ENCODE measurements at regions not wholly inside any gene's neighbourhood (a gene's known extent, or its start where the extent isn't known, plus 50 kb on each side); places are given as distances from the start of the nearest gene placed in this dataset.

GRCh38 chr10:4672201-4672600 lies 153.8 kb upstream of the AKR1E2 start:
- intact Hi-C loops (cut with micrococcal nuclease) = loop anchor here (5.0 to 10.0 kb wide), 2 partner anchors 55 to 1207 kb away; no protein-coding TSS in a partner anchor
- H3K4me1 Mint-ChIP-seq (ENCODE audit: insufficient read depth, unreplicated experiment) = peaks cover 27% of the 10 kb centered on the region
- peak overlapping the region; percentile 90 for H3K27ac Mint-ChIP-seq (ENCODE audit: low read depth, unreplicated experiment)
- TF ChIP-seq CTCF (IDR thresholded peaks at IDR 0.05; ENCODE audit: unreplicated experiment) = no peak
- H3K4me3 Mint-ChIP-seq (ENCODE audit: unreplicated experiment) = peak overlapping the region; percentile 56
- BruUV-seq (replicated peaks) = no TSS peak
- ChIA-PET CTCF (interaction anchor here (0.6 to 3.2 kb wide), 2 partner anchors 94 to 453 kb away, joined by 4 to 15 read pairs; no protein-coding TSS in a partner anchor), POLR2A (interaction anchor here (0.8 to 5.8 kb wide), 19 partner anchors 9 to 1203 kb away, joined by 3 to 120 read pairs (median 6); partner anchors contain the start of gene KLF6)
- no peaks in the 10 kb centered on the region for H3K36me3 Mint-ChIP-seq (ENCODE audit: insufficient read depth, unreplicated experiment)
- H3K27me3 Mint-ChIP-seq (ENCODE audit: insufficient read depth, unreplicated experiment) = no peaks in the 10 kb centered on the region
- DNase-seq (ENCODE audit: unreplicated experiment) = peak; percentile 52
- no peaks in the 10 kb centered on the region for H3K9me3 Mint-ChIP-seq (ENCODE audit: unreplicated experiment)

- H3K27ac Mint-ChIP-seq (ENCODE audit: low read depth, unreplicated experiment) = peak overlapping the region; percentile 90
- ChIA-PET CTCF (interaction anchor here (0.8 to 3.2 kb wide), 3 partner anchors 80 to 689 kb away, joined by 3 to 15 read pairs (median 3); no protein-coding TSS in a partner anchor), POLR2A (interaction anchor here (0.8 to 5.8 kb wide), 31 partner anchors 8 to 1202 kb away, joined by 3 to 120 read pairs (median 7); partner anchors contain the start of gene KLF6)
- peak overlapping the region; percentile 56 for H3K4me3 Mint-ChIP-seq (ENCODE audit: unreplicated experiment)
- no peak for TF ChIP-seq CTCF (IDR thresholded peaks at IDR 0.05; ENCODE audit: unreplicated experiment)
- peak; percentile 72 for DNase-seq (ENCODE audit: unreplicated experiment)
- no peaks in the 10 kb centered on the region for H3K9me3 Mint-ChIP-seq (ENCODE audit: unreplicated experiment)
- intact Hi-C loops (cut with micrococcal nuclease) = loop anchor here (5.0 to 10.0 kb wide), 2 partner anchors 56 to 1207 kb away; no protein-coding TSS in a partner anchor
- peaks cover 27% of the 10 kb centered on the region for H3K4me1 Mint-ChIP-seq (ENCODE audit: insufficient read depth, unreplicated experiment)
- H3K27me3 Mint-ChIP-seq (ENCODE audit: insufficient read depth, unreplicated experiment) = no peaks in the 10 kb centered on the region
- H3K36me3 Mint-ChIP-seq (ENCODE audit: insufficient read depth, unreplicated experiment) = no peaks in the 10 kb centered on the region
- BruUV-seq (replicated peaks) = TSS peak; percentile 62
Measured at GRCh38 chr10:4671451-4672145, 154.4 kb upstream of the AKR1E2 start.

- Mint-ChIP-seq H3K9me3 (ENCODE audit: unreplicated experiment) (no peaks in the 10 kb centered on the region), H3K27me3 (ENCODE audit: insufficient read depth, unreplicated experiment) (no peaks in the 10 kb centered on the region), H3K4me1 (ENCODE audit: insufficient read depth, unreplicated experiment) (peaks cover 27% of the 10 kb centered on the region), H3K27ac (ENCODE audit: low read depth, unreplicated experiment) (peak overlapping the region; percentile 90), H3K4me3 (ENCODE audit: unreplicated experiment) (no peak overlapping the region), H3K36me3 (ENCODE audit: insufficient read depth, unreplicated experiment) (no peaks in the 10 kb centered on the region)
- intact Hi-C loops (cut with micrococcal nuclease) = loop anchor here (5.0 to 10.0 kb wide), 2 partner anchors 57 to 1206 kb away; no protein-coding TSS in a partner anchor
- BruUV-seq (replicated peaks) = no TSS peak
- ChIA-PET POLR2A (interaction anchor here (0.6 to 5.8 kb wide), 30 partner anchors 7 to 1203 kb away, joined by 3 to 120 read pairs (median 7); partner anchors contain the start of gene KLF6), CTCF (interaction anchor here (1.0 to 3.2 kb wide), 3 partner anchors 40 to 96 kb away, joined by 3 to 15 read pairs (median 4); no protein-coding TSS in a partner anchor)
- peak; percentile 52 for DNase-seq (ENCODE audit: unreplicated experiment)
- no peak for TF ChIP-seq CTCF (IDR thresholded peaks at IDR 0.05; ENCODE audit: unreplicated experiment)
Measured at GRCh38 chr10:4670737-4671136, 155.3 kb upstream of the AKR1E2 start.

- DNase-seq (ENCODE audit: unreplicated experiment) = no peak
- Mint-ChIP-seq H3K36me3 (ENCODE audit: insufficient read depth, unreplicated experiment) (no peaks in the 10 kb centered on the region), H3K27me3 (ENCODE audit: insufficient read depth, unreplicated experiment) (no peaks in the 10 kb centered on the region), H3K4me1 (ENCODE audit: insufficient read depth, unreplicated experiment) (peaks cover 21% of the 10 kb centered on the region), H3K4me3 (ENCODE audit: unreplicated experiment) (no peak overlapping the region), H3K9me3 (ENCODE audit: unreplicated experiment) (no peaks in the 10 kb centered on the region), H3K27ac (ENCODE audit: low read depth, unreplicated experiment) (peak overlapping the region; percentile 90)
- intact Hi-C loops (cut with micrococcal nuclease) = no loop called here
- BruUV-seq (replicated peaks) = no TSS peak
- TF ChIP-seq CTCF (IDR thresholded peaks at IDR 0.05; ENCODE audit: unreplicated experiment) = no peak
- ChIA-PET CTCF (interaction anchor here (0.6 to 1.6 kb wide), 3 partner anchors 41 to 714 kb away, joined by 3 to 5 read pairs (median 4); no protein-coding TSS in a partner anchor), POLR2A (interaction anchor here (0.7 to 5.8 kb wide), 12 partner anchors 10 to 1200 kb away, joined by 3 to 120 read pairs (median 10); partner anchors contain the start of gene KLF6)
Measured at GRCh38 chr10:4669585-4669984, 156.4 kb upstream of the AKR1E2 start.
